HepG2 (cell line): ENCODE measurements at regions not wholly inside any gene's neighbourhood (a gene's known extent, or its start where the extent isn't known, plus 50 kb on each side); places are given as distances from the start of the nearest gene placed in this dataset.
"Not testable (repeated sequence)": the region's sequence is repeated elsewhere in the genome, so short reads cannot be mapped to it uniquely, and the experiment has no call there.

Source experiments
- ATAC-seq: fragments of 200-7000 bp; cut with Tn5 transposase; 3 replicates; pipeline ENCODE4 v1.9.1; 2020; ENCODE audit warnings: mild to moderate bottlenecking, moderate library complexity
- BruUV-seq: library from RNA; stranded (reverse); fragments of 400-500 nt; replicated peaks from 2 replicates; lab custom pipeline; 2021; lab: Mats Ljungman, UMichigan
- CTCF ChIA-PET: fragments of 300-600 bp; formaldehyde crosslinking; extraction: SDS; loops from one replicate; lab custom pipeline; 2021; ENCODE audit warnings: low total read pairs, inconsistent platforms, low intra/inter-chr PET ratio; lab: Yijun Ruan, JAX
- POLR2A ChIA-PET: fragments of 350-600 bp; sonication (Branson Sonifier 250); formaldehyde crosslinking; loops from one replicate; lab custom pipeline; 2020; ENCODE audit warnings: antibody characterized with exemption, inconsistent platforms; lab: Yijun Ruan, JAX
- DNase-seq: peaks from one replicate; pipeline ENCODE4 v3.0.0-alpha.2; 2015; ENCODE audit warnings: low spot score
- FAIRE-seq: peaks from 3 replicates; lab custom pipeline; 2011; peaks lifted over from hg19 to GRCh38; lab: Jason Lieb, UNC
- H2AFZ ChIP-seq: one replicate; pipeline ENCODE4 v1.6.1; 2011; ENCODE audit warnings: low read length, inconsistent platforms
- H3K27ac ChIP-seq: fragments of 300-600 bp; 3 replicates; pipeline ENCODE4 v1.8.0; 2011; ENCODE audit warnings: mixed run types, mild to moderate bottlenecking, mixed read lengths, low read length, inconsistent platforms; ENCODE audit not compliant: insufficient read depth; ENCODE audit errors: extremely low read length
- H3K27me3 ChIP-seq, 2 experiments: fragments of 200-600 bp in 1 of 2; 2 replicates in 1 of 2; 3 replicates in 1 of 2; pipeline versions ENCODE4 v1.6.0 to v1.8.0; 2011; ENCODE audit warnings: low read length in 2 of 2, mild to moderate bottlenecking in 2 of 2, moderate library complexity in 2 of 2, inconsistent platforms in 1 of 2; ENCODE audit not compliant: insufficient read depth in 2 of 2, control insufficient read depth in 1 of 2
- H3K36me3 ChIP-seq, 2 experiments: fragments of 200-600 bp in 1 of 2; replicated peaks in 1 of 2; 2 replicates in 1 of 2; 3 replicates in 1 of 2; pipeline versions ENCODE4 v1.5.1 to v1.8.0; 2011; ENCODE audit warnings: low read length in 2 of 2, inconsistent platforms in 1 of 2; ENCODE audit not compliant: insufficient read depth in 2 of 2, control insufficient read depth in 1 of 2
- H3K4me1 ChIP-seq: 2 replicates; pipeline ENCODE4 v1.5.1; 2012; ENCODE audit warnings: low read length, inconsistent platforms; ENCODE audit not compliant: insufficient read depth
- H3K4me2 ChIP-seq: 2 replicates; pipeline ENCODE4 v1.6.0; 2011; ENCODE audit warnings: low read depth, low read length, inconsistent platforms
- H3K4me3 ChIP-seq, 3 experiments: fragments of 200-600 bp in 1 of 3; sonication (generic), shearing (Covaris generic) in 1 of 3; replicated peaks in 1 of 3; 2 replicates each; pipeline ENCODE4 v1.5.1; 2011 to 2016; ENCODE audit warnings: low read length in 3 of 3, inconsistent platforms in 2 of 3, low read depth in 2 of 3, mild to moderate bottlenecking in 2 of 3, control low read depth in 1 of 3, mixed read lengths in 1 of 3; ENCODE audit not compliant: insufficient read depth in 1 of 3
- H3K79me2 ChIP-seq: one replicate; pipeline ENCODE4 v1.6.1; 2011; ENCODE audit warnings: low read length, inconsistent platforms; ENCODE audit not compliant: insufficient read depth
- H3K9ac ChIP-seq: 2 replicates; pipeline ENCODE4 v1.6.0; 2011; ENCODE audit warnings: mild to moderate bottlenecking, low read depth, low read length, inconsistent platforms; ENCODE audit not compliant: insufficient read depth
- H3K9me3 ChIP-seq: 2 replicates; pipeline ENCODE4 v1.5.1; 2012; ENCODE audit warnings: mild to moderate bottlenecking, low read length
- H4K20me1 ChIP-seq: 2 replicates; pipeline ENCODE4 v1.6.0; 2011; ENCODE audit warnings: inconsistent platforms, mild to moderate bottlenecking, low read length, moderate library complexity; ENCODE audit not compliant: insufficient read depth
- WGBS: methylation state at CpG from one replicate; pipeline ENCODE4 v1.1.6; 2017; ENCODE audit warnings: low lambda C conversion rate; 5-methylcytosine and 5-hydroxymethylcytosine counted together
- in situ Hi-C: cut with HindIII; loops from 2 replicates; pipeline ENCODE4 v1.10.0; 2017; ENCODE audit warnings: low pct_unique_long_range_greater_than_20kb; ENCODE audit not compliant: extremely low pct_ligation_motif_present
- intact Hi-C: fragments of 100-400 bp; cut with micrococcal nuclease; formaldehyde crosslinking; loops from one replicate; pipeline ENCODE4 v1.10.0; 2022; ENCODE audit not compliant: unreplicated experiment

DNA sequence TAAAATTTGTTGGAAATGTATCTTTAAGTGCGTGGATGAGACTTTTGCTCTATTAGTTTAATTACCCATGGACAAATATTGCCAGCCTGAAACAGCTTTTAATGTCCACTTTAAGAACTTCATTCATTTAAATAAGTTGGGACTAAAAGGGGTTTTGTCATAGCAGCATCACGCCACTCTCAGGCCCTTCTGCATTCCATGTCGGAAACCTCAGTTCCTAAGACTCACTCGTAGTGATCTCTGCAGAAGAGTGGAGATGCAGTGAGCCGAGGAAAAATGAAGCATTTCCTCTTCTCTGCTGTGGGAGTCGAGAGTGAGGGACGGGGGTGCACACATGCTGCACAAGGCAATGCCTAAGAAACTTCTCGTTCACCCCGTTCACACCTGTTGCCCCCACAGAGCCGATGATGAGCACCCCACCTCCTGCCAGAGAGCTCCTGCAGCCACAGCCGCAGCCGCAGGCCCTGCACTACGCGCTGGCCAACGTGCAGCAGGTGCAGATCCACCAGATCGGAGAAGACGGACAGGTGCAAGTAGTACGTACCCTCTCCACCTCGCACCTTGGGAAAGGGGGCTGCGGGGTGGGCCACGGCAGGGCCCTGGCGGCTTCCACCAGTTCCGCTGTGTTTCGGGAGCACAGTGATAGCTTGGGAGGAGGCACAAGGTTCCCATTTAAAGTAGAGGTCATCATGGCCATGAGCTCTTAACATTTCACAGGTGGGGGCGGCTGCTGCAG lies 68.8 kb upstream of the CRYM start:
- DNase-seq, POLR2A ChIA-PET, H3K9ac ChIP-seq, H3K9me3 ChIP-seq, BruUV-seq, FAIRE-seq, H3K27ac ChIP-seq, in situ Hi-C loops, H3K4me2 ChIP-seq, H3K4me1 ChIP-seq, H3K79me2 ChIP-seq, H3K4me3 ChIP-seq, H3K36me3 ChIP-seq, CTCF ChIA-PET, H3K27me3 ChIP-seq, H2AFZ ChIP-seq, ATAC-seq, H4K20me1 ChIP-seq: not testable (repeated sequence)
- 85% methylated on average over 25 of the region's 25 CpGs for WGBS
- intact Hi-C loops: loop anchor here (5.0 kb wide), 1 partner anchor 190 kb away; the partner anchor contains the start of gene LDAF1

DNA sequence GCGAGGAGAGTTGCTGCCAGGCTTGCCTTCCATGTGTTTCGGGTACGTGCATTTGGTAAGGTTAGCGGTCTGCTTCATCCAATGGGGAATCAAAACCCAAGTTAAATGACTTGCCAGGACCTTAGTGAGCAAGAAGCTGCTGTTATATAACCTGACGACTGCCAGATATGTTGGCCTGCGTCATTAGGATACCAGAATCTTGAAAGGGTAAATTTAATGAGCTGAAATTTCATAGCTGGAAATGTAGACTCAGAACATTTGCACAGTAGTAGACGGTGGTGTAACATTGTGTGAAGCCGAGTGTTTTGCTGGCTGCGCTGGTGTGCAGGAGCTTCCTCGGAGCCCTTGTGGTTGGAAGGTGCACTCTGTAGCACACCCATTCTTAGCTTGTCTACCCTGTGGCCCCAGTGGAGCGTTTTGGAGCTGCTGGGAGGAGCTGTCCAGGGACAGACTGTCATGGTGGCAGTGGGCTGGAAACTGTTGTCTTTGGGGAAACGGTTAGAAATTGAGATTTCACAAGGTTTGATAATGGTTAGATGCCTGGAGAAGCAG lies 66.3 kb upstream of the CRYM start:
- in situ Hi-C loops, DNase-seq, H3K9me3 ChIP-seq, ATAC-seq, FAIRE-seq, H3K79me2 ChIP-seq, intact Hi-C loops, H2AFZ ChIP-seq, H3K27ac ChIP-seq, H4K20me1 ChIP-seq, POLR2A ChIA-PET, BruUV-seq, H3K27me3 ChIP-seq, H3K9ac ChIP-seq, H3K4me2 ChIP-seq, H3K4me1 ChIP-seq, H3K4me3 ChIP-seq, CTCF ChIA-PET, H3K36me3 ChIP-seq: not testable (repeated sequence)
- WGBS: 85% methylated on average over 12 of the region's 12 CpGs
